ENCODE measurements at regions not wholly inside any gene's neighbourhood (a gene's known extent, or its start where the extent isn't known, plus 50 kb on each side); places are given as distances from the start of the nearest gene placed in this dataset.
"Not testable (repeated sequence)": the region's sequence is repeated elsewhere in the genome, so short reads cannot be mapped to it uniquely, and the experiment has no call there.

DNA sequence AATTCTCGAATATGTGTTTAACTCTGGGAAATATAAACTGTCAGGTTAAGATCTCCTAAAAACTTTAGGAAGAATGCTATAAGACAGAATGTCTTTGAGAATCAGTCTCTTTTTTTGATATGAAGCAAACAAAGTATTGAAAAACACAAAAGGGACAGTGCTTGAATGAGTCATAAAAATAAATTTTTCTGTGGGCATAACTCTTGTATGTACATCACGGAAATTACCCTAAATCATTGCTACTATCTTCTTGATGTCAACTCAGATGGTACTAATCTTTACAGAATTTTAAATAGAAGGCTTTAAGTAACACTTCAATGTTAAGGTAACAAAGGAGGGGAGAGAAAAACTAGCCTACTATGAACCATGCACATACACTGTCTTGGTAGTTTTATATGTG lies 244.0 kb upstream of the AMIGO2 start:
- Mint-ChIP-seq H3K4me3 (no peak overlapping the region), H3K27ac (peak overlapping the region; percentile 47), H3K9me3 (no peaks in the 10 kb centered on the region), H3K36me3 (ENCODE audit: low read depth) (no peaks in the 10 kb centered on the region), H3K27me3 (no peaks in the 10 kb centered on the region), H3K4me1 (peaks cover 18% of the 10 kb centered on the region)
- peak; percentile 52 for ATAC-seq (replicated peaks)

DNA sequence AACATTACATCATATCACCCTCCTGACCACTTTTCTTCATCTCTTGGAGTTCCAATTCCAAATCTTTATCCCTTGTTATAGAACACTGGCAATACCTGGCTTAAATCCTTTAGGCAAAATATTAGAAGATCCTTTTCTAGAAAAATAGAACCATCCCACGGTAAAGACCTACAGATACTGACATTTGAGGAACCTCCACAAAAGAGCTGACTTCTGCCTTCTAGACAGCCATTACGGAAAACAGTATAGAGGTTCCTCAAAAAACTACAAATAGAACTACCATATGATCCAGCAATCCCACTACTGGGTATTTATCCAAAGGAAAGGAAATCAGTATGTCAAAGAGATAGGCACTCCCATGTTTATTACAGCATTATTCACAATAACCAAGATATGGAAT lies 241.7 kb upstream of the AMIGO2 start:
- H3K9me3 Mint-ChIP-seq, result no peaks in the 10 kb centered on the region
- no peak for ATAC-seq (replicated peaks)
- H3K27ac Mint-ChIP-seq, result no peak overlapping the region
- no peaks in the 10 kb centered on the region for H3K36me3 Mint-ChIP-seq (ENCODE audit: low read depth)
- H3K4me3 Mint-ChIP-seq, result no peak overlapping the region
- peaks cover 11% of the 10 kb centered on the region for H3K4me1 Mint-ChIP-seq
- H3K27me3 Mint-ChIP-seq, result no peaks in the 10 kb centered on the region

- H3K4me3 Mint-ChIP-seq, result no peak overlapping the region
- H3K27ac Mint-ChIP-seq, result no peak overlapping the region
- no peaks in the 10 kb centered on the region for H3K36me3 Mint-ChIP-seq (ENCODE audit: low read depth)
- no peak for ATAC-seq (replicated peaks)
- peaks cover 20% of the 10 kb centered on the region for H3K4me1 Mint-ChIP-seq
- H3K9me3 Mint-ChIP-seq, result no peaks in the 10 kb centered on the region
- H3K27me3 Mint-ChIP-seq, result no peaks in the 10 kb centered on the region
Observed at GRCh38 chr12:47319746-47320145, 240.0 kb upstream of the AMIGO2 start.

DNA sequence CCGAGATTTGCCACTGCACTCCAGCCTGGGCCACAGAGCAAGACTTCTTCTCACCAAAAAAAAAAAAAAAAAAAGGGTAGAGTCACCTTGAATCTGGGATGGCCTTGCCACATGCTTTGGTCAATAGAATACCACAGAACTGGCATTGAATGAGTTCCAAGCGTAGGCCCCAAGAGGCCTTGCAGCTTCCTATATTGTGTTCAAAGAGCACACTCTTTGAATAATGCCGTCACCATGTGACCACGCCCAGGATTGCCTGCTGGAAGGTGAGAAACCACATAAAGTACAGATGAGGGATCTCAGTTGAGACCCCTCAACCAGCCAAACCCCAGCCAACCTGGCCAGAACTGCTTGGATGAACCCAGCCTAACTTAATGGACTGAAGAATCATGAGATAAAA lies 239.2 kb upstream of the AMIGO2 start:
- ATAC-seq (replicated peaks), result peak; percentile 35
- no peak overlapping the region for H3K27ac Mint-ChIP-seq
- H3K4me3 Mint-ChIP-seq, result no peak overlapping the region
- H3K27me3 Mint-ChIP-seq, result no peaks in the 10 kb centered on the region
- peaks cover 22% of the 10 kb centered on the region for H3K4me1 Mint-ChIP-seq
- no peaks in the 10 kb centered on the region for H3K36me3 Mint-ChIP-seq (ENCODE audit: low read depth)
- H3K9me3 Mint-ChIP-seq, result no peaks in the 10 kb centered on the region

DNA sequence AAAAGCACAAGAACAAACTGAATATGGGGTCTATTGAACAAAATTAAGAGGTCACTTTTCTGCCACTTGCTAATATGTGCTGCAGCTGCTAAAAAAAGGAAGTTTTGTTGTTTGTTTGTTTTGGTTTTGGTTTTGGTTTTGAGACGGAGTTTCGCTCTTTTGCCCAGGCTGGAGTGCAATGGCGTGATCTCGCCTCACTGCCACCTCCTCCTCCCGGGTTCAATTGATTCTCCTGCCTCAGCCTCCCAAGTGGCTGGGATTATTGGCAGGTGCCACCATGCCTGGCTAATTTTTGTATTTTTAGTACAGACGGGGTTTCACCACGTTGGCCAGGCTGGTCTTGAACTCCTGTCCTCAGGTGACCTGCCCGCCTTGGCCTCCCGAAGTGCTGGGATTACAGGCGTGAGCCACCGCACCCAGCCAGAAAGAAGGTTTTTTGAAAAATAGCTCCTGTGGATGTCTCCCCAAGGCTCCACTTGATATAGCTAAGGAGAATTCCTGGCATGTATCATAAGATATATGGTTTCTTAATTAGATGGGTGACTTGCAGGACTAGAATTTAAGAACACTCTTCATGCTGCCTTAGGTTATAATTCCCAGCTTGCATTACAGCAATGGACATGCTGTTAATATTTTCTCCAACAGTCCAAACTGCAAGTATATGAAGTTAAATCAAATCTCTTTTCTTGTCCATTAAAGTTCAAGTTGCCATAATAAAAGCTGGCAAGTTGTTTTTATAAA lies 237.6 kb upstream of the AMIGO2 start:
- H3K36me3 Mint-ChIP-seq (ENCODE audit: low read depth), result no peaks in the 10 kb centered on the region
- no peaks in the 10 kb centered on the region for H3K27me3 Mint-ChIP-seq
- H3K4me3 Mint-ChIP-seq, result peak overlapping the region; percentile 62
- no peaks in the 10 kb centered on the region for H3K9me3 Mint-ChIP-seq
- H3K27ac Mint-ChIP-seq, result peak overlapping the region; percentile 42
- peaks cover 17% of the 10 kb centered on the region for H3K4me1 Mint-ChIP-seq
- ATAC-seq (replicated peaks), result no peak

GRCh38 chr12:47316609-47317049 lies 236.9 kb upstream of the AMIGO2 start:
- Mint-ChIP-seq H3K36me3 (ENCODE audit: low read depth) (no peaks in the 10 kb centered on the region), H3K4me1 (peaks cover 19% of the 10 kb centered on the region), H3K9me3 (peaks cover 2% of the 10 kb centered on the region), H3K27me3 (no peaks in the 10 kb centered on the region), H3K4me3 (peak overlapping the region; percentile 62), H3K27ac (peak overlapping the region; percentile 42)
- no peak for ATAC-seq (replicated peaks)

- Mint-ChIP-seq H3K27ac (peak overlapping the region; percentile 29), H3K4me1 (peaks cover 23% of the 10 kb centered on the region), H3K27me3 (no peaks in the 10 kb centered on the region), H3K4me3 (no peak overlapping the region), H3K9me3 (peaks cover 4% of the 10 kb centered on the region), H3K36me3 (ENCODE audit: low read depth) (no peaks in the 10 kb centered on the region)
- no peak for ATAC-seq (replicated peaks)
Observed at GRCh38 chr12:47314996-47315395, 235.2 kb upstream of the AMIGO2 start.

DNA sequence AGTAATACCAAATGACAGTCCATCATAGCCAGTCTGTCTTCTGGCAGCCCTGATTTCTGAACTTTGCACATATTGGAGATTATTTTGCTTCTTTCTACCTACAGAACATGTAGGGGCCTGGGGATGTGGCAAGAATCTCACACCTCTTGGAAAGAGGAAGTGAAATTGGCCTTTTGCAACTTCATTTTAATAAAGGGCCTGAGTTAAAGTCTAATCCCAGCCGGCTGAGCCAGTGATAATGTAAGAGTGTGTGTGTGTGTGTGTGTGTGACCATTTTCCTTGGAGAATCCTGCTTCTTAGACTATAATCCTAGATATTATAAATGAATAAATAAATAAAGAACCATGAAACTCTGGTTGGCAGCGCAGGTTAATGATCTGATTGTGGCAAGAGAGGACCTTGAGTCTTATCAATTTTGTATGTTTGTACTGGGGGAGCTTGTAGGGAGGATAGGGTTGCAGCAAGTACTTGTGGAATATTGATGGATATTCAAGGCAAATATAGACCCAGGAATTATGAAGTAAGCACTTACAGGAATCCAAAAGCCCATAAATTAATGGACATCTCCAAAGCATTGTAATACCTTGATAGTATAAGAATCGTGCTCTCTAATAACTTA lies 233.2 kb upstream of the AMIGO2 start:
- ATAC-seq (replicated peaks), result no peak
- H3K27ac Mint-ChIP-seq, result no peak overlapping the region

DNA sequence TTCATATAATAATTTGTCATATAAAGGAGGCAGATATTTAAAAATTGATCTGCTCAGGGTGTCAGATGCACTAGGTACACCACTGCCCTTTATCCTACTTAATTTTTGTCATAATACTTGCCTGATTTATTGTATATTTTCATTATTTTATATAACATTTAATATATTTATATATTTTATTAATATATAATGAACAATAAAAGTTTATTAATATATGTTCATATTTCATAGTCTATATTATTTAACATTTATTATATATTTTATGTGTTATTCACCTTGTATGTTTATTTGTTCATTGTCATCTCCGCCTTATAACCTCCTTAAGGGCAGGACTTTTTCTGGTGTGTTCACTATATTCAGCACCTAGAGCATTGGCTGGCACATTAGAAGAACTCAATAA lies 232.4 kb upstream of the AMIGO2 start:
- no peak for ATAC-seq (replicated peaks)
- Mint-ChIP-seq H3K27ac (no peak overlapping the region), H3K4me3 (no peak overlapping the region), H3K36me3 (ENCODE audit: low read depth) (peaks cover 6% of the 10 kb centered on the region), H3K9me3 (peaks cover 8% of the 10 kb centered on the region), H3K27me3 (no peaks in the 10 kb centered on the region), H3K4me1 (peaks cover 37% of the 10 kb centered on the region)

More for the DNA sequence above, 233.2 kb upstream of the AMIGO2 start:
- Mint-ChIP-seq H3K4me3 (no peak overlapping the region), H3K36me3 (ENCODE audit: low read depth) (no peaks in the 10 kb centered on the region), H3K9me3 (peaks cover 8% of the 10 kb centered on the region), H3K4me1 (peaks cover 32% of the 10 kb centered on the region), H3K27me3 (no peaks in the 10 kb centered on the region)

GRCh38 chr12:47311568-47311967 lies 231.8 kb upstream of the AMIGO2 start:
- Mint-ChIP-seq H3K4me3 (peak overlapping the region; percentile 4), H3K36me3 (ENCODE audit: low read depth) (peaks cover 11% of the 10 kb centered on the region), H3K27ac (peak overlapping the region; percentile 42), H3K9me3 (peaks cover 8% of the 10 kb centered on the region), H3K4me1 (peaks cover 41% of the 10 kb centered on the region), H3K27me3 (no peaks in the 10 kb centered on the region)
- no peak for ATAC-seq (replicated peaks)

DNA sequence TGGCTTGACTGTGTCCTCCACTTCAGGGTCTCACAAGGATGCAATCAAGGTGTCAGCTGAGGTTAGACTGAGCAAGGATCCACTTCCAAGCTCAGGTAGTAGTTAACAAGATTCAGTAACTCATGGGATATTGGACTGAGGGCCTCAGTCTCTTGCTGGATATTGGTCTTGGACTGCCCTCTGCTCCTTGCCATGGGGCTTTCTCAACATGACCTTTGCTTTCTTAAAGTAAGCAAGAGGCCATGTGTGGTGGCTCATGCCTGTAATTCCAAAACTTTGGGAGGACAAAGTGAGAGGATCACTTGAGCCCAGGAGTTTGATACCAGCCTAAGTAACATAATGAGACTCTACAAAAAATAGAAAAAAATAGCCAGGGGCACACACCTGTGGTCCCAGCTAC lies 231.3 kb upstream of the AMIGO2 start:
- Mint-ChIP-seq H3K4me1 (peaks cover 39% of the 10 kb centered on the region), H3K36me3 (ENCODE audit: low read depth) (peaks cover 14% of the 10 kb centered on the region), H3K27ac (peak overlapping the region; percentile 42), H3K9me3 (peaks cover 8% of the 10 kb centered on the region), H3K27me3 (no peaks in the 10 kb centered on the region), H3K4me3 (peak overlapping the region; percentile 4)
- no peak for ATAC-seq (replicated peaks)

- Mint-ChIP-seq H3K9me3 (peaks cover 8% of the 10 kb centered on the region), H3K36me3 (ENCODE audit: low read depth) (peaks cover 14% of the 10 kb centered on the region), H3K27me3 (no peaks in the 10 kb centered on the region), H3K27ac (peak overlapping the region; percentile 98), H3K4me3 (peak overlapping the region; percentile 99), H3K4me1 (peaks cover 28% of the 10 kb centered on the region)
- no peak for ATAC-seq (replicated peaks)
Observed at GRCh38 chr12:47308672-47309071, 228.9 kb upstream of the AMIGO2 start.

- Mint-ChIP-seq H3K27ac (peak overlapping the region; percentile 98), H3K4me1 (peaks cover 36% of the 10 kb centered on the region), H3K9me3 (peaks cover 8% of the 10 kb centered on the region), H3K36me3 (ENCODE audit: low read depth) (peaks cover 14% of the 10 kb centered on the region), H3K27me3 (no peaks in the 10 kb centered on the region), H3K4me3 (peak overlapping the region; percentile 99)
- peak; percentile 91 for ATAC-seq (replicated peaks)
Observed at GRCh38 chr12:47307680-47308399, 228.1 kb upstream of the AMIGO2 start.

- Mint-ChIP-seq H3K36me3 (ENCODE audit: low read depth) (peaks cover 14% of the 10 kb centered on the region), H3K27ac (peak overlapping the region; percentile 98), H3K4me3 (peak overlapping the region; percentile 99), H3K4me1 (peaks cover 45% of the 10 kb centered on the region)
- H3K27me3 Mint-ChIP-seq, H3K9me3 Mint-ChIP-seq: not testable (repeated sequence)
- ATAC-seq (replicated peaks), result peak; percentile 48
Observed at GRCh38 chr12:47306773-47307679, 227.3 kb upstream of the AMIGO2 start.

Measured in activated T-helper 17 cell treated with anti-CD3 and anti-CD28 coated beads, Interleukin-2, amount 50 U/mL, for 72 hours (primary cell).